GM21576 (cell line): ENCODE measurements at regions not wholly inside any gene's neighbourhood (a gene's known extent, or its start where the extent isn't known, plus 50 kb on each side); places are given as distances from the start of the nearest gene placed in this dataset.

Experiments used
- ATAC-seq: cut with Tn5 transposase; IDR thresholded peaks from one replicate; pipeline ENCODE4 v1.9.1; 2021; ENCODE audit warnings: mild to moderate bottlenecking, moderate library complexity; ENCODE audit not compliant: unreplicated experiment

DNA sequence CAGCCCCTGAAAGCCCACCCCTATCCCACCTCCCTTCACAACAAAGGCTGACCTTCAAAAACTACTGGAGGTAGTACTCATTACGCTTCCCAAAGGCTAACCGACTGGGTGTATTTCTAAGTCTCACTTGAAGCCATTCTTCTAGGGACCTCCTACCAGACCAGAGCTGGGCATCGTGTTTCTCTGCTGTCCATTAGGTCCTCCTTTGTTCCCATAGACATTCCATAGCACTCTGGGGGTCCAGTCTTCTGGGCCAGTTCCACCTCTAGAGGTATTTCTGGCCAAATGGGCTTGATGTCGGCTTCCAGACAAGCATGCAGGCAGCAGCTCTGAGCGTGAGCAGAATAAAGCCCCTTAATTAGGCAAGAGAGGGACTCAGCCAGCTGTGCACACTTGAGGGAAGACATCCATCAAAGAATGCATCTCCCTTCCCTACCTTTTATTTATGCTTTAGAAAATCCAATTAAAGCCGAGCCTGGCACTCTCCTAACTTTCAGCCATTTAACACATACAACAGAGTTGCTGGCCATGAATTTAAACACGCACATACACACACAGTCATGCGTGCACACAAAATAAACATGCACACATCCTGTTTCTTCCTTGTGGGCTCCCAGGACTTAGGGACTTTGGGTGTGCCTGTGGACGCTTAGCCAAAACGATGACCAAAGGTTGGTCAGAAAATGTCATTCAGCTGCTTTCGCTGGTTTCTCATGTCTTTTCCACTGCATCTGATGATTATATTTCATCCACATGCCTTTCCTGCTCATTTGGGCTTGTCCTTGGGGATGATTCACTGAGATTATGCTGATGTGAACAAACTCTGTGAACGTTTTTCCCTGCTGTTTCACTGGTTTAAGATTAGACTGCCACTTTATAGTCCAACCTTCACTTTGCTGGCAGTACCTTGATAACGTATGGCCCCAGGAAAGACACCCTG is 362.0 kb upstream of the NFE2L3 start:
- no peak for ATAC-seq

DNA sequence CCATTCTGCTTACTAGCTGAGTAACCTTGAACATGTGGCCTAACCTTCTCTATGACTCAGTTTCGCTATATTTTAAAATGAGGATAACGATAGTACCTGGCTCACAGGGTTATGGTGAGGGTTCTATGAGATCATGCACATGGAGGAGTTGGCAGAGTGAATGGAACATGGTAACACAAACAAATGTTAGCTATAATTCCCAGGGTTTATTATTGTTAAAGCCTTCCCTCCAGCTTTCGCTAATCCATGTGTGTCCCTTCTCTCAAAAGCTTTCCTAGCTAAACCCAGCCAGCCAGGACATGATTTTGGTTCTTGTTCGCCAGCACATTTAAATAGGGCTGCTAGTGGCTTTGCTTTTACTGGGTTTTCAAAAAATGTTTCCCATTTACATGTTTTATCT is 361.0 kb upstream of the NFE2L3 start:
- ATAC-seq, result no peak

DNA sequence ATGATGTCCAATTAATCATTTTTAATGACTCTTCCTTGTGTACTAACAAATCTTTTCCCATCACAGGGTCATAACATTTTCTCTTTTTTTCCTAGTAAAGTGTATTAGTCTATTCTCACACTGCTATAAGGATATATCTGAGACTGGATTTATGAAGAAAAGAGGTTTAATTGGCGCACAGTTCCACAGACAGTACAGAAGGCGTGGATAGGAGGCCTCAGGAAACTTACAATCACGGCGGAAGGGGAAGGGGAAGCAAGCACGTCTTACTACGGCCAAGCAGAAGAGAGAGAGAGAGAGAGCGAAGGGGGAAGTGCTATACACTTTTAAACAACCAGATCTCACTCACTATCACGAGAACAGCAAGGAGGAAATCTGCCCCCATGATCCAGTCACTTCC is 359.4 kb upstream of the NFE2L3 start:
- no peak for ATAC-seq

- ATAC-seq, result no peak
Measured at GRCh38 chr7:25795824-25796235, 356.2 kb upstream of the NFE2L3 start.

DNA sequence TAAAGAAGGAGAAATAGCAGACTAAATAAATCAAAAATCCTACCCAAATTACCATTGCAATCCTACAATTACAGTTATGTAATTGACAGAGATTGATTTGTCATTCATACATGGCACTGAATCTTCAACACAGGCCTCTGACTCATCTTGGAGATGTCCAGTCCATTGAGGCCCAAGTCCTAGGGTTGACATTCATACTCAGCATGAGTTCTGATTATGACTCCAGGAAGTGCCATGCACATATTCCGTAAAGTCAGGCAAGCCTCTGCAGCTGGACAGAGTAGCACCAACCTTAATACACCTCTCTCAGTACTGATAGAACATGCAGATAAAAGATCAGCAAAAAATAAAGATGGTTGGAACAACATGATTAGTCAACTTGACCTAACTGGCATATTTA is 353.7 kb upstream of the NFE2L3 start:
- no peak for ATAC-seq

GRCh38 chr7:25801214-25801613 is 350.8 kb upstream of the NFE2L3 start:
- no peak for ATAC-seq

- ATAC-seq, result no peak
Measured at GRCh38 chr7:25802057-25802456, 349.9 kb upstream of the NFE2L3 start.

GRCh38 chr7:25802473-25802872 is 349.5 kb upstream of the NFE2L3 start:
- ATAC-seq, result no peak

GRCh38 chr7:25803117-25803887 is 348.7 kb upstream of the NFE2L3 start:
- no peak for ATAC-seq

DNA sequence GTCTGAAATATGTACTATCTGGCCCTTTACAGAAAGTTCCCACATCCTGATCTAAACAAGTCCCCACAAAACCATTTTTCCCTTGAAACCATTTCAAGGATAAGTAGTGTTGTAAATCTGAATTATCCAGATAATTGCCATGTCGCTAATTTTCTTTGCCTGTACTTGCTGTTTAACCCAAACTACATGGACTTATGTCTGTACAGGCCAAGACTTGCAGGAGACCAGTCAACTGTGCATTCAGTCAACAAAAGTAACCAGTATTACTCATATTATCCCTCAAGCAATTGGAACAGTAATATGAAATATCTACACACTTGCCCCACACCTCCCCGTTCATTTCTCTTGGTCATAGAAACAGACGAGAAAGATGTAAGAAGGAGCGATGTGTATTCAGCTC is 347.8 kb upstream of the NFE2L3 start:
- no peak for ATAC-seq

GRCh38 chr7:25805027-25805687 is 346.8 kb upstream of the NFE2L3 start:
- no peak for ATAC-seq

DNA sequence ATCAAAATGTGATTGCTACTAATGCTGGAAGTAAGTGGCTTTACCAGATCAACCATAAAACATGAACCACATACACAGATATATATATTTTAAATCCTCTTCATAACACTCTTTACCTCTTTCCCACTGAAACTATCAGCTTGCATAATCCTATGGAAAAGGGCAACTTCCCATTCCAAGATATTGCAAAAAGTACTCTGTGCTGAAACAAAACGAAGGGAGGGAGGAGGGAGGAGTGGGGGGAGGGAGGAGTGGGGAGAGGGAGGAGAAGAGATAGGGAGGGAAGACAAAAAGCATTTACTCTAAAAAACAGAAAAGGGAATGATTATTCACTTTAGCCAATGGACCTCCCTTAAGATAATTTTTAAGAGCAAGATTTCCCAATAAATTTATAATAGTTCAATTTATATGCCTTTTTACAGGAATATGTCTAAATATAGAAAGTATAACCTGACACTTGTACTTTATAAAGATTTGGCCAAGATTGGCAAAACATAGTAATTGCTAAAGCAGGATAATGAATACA is 344.8 kb upstream of the NFE2L3 start:
- no peak for ATAC-seq

DNA sequence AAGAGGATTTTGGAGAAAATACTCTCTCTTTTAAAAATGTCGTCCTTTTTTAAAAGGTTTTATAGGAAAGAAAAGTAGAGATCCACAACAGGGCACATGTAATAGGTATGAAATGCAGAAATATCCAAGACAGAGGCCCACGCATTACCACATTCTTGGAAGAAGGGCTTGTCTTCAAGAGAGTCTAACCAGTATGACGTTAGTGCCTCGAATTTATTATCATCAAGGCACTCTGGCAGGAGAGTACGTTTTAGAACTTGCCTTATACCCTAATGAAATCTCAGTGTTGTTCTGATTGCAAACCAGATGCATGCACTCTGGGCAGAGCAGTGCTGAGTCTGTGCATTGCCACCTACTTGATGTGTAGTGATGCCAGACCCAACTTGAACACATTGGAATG is 342.6 kb upstream of the NFE2L3 start:
- no peak for ATAC-seq

GRCh38 chr7:25812086-25812850 is 339.7 kb upstream of the NFE2L3 start:
- no peak for ATAC-seq

DNA sequence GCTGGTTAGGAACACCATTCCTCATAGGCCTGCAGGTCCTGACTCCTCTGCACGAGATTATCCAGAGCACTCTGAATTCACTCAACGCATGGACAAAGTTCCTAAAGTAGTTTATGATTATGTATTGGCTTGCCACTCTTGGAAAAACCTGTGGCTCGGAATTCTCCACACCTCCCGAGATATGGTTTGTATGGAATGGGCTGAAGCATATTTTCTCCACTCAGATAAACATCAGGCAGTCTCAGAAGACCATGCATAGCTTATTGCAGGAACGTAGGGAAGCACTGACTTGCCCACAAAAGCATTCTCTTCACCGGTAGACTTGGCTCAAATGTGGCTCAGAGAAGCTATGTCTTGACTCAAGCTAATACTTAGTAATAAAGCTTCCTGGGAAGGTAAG is 338.6 kb upstream of the NFE2L3 start:
- no peak for ATAC-seq

DNA sequence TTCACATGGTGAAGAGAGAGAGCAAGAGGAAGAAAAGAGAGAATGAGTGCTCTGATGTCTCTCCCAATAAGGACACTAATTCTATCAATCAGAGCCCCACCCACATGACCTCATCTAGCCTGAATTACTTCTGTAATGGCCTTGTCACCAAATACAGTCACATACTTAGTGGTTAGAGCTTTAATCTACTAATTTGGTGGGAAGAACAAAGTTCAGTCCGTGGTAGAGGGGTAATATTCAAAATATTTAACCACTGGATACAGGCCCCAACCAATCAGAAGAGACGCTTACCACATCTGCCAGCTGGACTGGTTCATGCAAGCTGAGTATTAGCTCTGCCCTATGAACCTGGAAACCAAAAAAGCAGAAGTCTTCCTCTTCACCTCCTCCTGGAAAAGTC is 336.3 kb upstream of the NFE2L3 start:
- ATAC-seq, result no peak

- no peak for ATAC-seq
Measured at GRCh38 chr7:25820432-25821040, 331.5 kb upstream of the NFE2L3 start.

GRCh38 chr7:25821225-25821624 is 330.8 kb upstream of the NFE2L3 start:
- ATAC-seq, result no peak

DNA sequence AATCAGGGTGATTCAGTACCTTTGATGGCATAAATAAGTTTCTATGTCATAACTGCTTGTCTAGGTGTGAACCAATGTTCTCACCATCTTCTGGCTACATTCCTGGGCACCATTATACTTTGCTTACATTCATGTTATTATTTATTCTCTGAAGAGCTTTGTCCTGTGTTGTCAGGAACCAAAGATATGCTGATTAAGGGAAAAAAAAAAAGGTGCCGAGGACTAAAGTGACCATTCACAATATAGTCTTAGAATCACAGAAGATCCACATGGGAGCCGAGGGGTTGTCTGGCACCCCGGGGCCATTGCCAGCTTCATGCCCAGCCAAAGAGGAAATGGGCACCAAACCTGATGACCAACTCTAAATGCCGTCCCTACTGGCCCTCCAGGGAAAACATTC is 329.2 kb upstream of the NFE2L3 start:
- no peak for ATAC-seq

DNA sequence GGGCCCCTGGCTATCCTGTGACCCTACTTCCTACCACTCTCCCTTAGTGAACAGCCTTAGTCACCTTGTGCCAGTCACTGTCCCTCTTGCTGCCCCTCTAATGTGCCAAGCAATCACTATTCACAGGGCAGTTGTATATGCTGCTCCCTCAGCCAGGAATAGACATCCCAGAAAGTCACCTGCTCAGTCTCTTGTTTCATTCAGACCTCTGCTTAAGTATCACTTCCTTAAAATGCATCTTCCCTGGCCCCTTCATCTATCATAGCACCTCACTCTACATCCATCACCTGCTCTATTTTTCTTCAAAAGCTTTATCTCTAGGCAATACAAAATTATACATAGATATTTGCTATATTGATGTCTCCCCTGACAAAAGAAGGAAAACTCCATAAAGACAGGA is 328.4 kb upstream of the NFE2L3 start:
- ATAC-seq, result no peak
